Stimulated activated CD4-positive, alpha-beta T cell treated with anti-CD3 and anti-CD28 coated beads, Interleukin-1b, Interleukin-23, amount 100 ng/mL, for 24 hours (primary cell): ENCODE measurements at regions not wholly inside any gene's neighbourhood (a gene's known extent, or its start where the extent isn't known, plus 50 kb on each side); places are given as distances from the start of the nearest gene placed in this dataset.

Experiments
- DNase-seq, 4 experiments: peaks; one replicate each; pipeline ENCODE4 v3.0.0-alpha.2; 2020; ENCODE audit warnings: low read depth in 4 of 4, low spot score in 1 of 4

GRCh38 chr5:124839371-124839998 is 93.0 kb upstream of the ZNF608 start:
- DNase-seq: no peak

- DNase-seq: no peak
Measured at GRCh38 chr5:124841829-124842712, 95.6 kb upstream of the ZNF608 start.

GRCh38 chr5:124842725-124843595 is 96.5 kb upstream of the ZNF608 start:
- no peak for DNase-seq

- DNase-seq: no peak
Measured at GRCh38 chr5:124843596-124843899, 97.1 kb upstream of the ZNF608 start.

GRCh38 chr5:124844371-124844920 is 98.0 kb upstream of the ZNF608 start:
- no peak for DNase-seq

GRCh38 chr5:124847907-124848306 is 101.5 kb upstream of the ZNF608 start:
- DNase-seq: no peak

GRCh38 chr5:124849774-124850173 is 103.3 kb upstream of the ZNF608 start:
- DNase-seq: no peak

- no peak for DNase-seq
Measured at GRCh38 chr5:124856726-124857125, 110.3 kb upstream of the ZNF608 start.

- no peak for DNase-seq
Measured at GRCh38 chr5:124858612-124859011, 112.2 kb upstream of the ZNF608 start.

- DNase-seq: no peak
Measured at GRCh38 chr5:124859027-124859426, 112.6 kb upstream of the ZNF608 start.

- no peak for DNase-seq
Measured at GRCh38 chr5:124859556-124860290, 113.3 kb upstream of the ZNF608 start.

- DNase-seq: no peak
Measured at GRCh38 chr5:124860291-124860655, 113.8 kb upstream of the ZNF608 start.

- no peak for DNase-seq
Measured at GRCh38 chr5:124865066-124865465, 118.6 kb upstream of the ZNF608 start.

GRCh38 chr5:124865603-124866354 is 119.3 kb upstream of the ZNF608 start:
- DNase-seq: no peak

GRCh38 chr5:124866355-124867136 is 120.1 kb upstream of the ZNF608 start:
- DNase-seq: no peak

GRCh38 chr5:124867137-124867704 is 120.8 kb upstream of the ZNF608 start:
- DNase-seq: no peak

- DNase-seq: no peak
Measured at GRCh38 chr5:124868676-124869075, 122.2 kb upstream of the ZNF608 start.

- no peak for DNase-seq
Measured at GRCh38 chr5:124869426-124870033, 123.1 kb upstream of the ZNF608 start.

- DNase-seq: no peak
Measured at GRCh38 chr5:124870070-124870469, 123.6 kb upstream of the ZNF608 start.
